GM12878 (cell line): ENCODE measurements at regions not wholly inside any gene's neighbourhood (a gene's known extent, or its start where the extent isn't known, plus 50 kb on each side); places are given as distances from the start of the nearest gene placed in this dataset.

Source experiments
- ATAC-seq: fragments of 200-7000 bp; cut with Tn5 transposase; 3 replicates; pipeline ENCODE4 v1.9.1; 2020; ENCODE audit warnings: mild to moderate bottlenecking, moderate library complexity
- BruUV-seq: library from RNA; stranded (reverse); fragments of 400-500 nt; replicated peaks from 2 replicates; lab custom pipeline; 2021; lab: Mats Ljungman, UMichigan
- CTCF ChIA-PET: fragments of 300-600 bp; sonication (Branson Sonifier 250); formaldehyde crosslinking; extraction: SDS; loops from one replicate; lab custom pipeline; 2021; ENCODE audit warnings: inconsistent platforms; lab: Yijun Ruan, JAX
- POLR2A ChIA-PET: fragments of 350-600 bp; formaldehyde crosslinking; extraction: SDS; loops from one replicate; lab custom pipeline; 2021; ENCODE audit warnings: inconsistent platforms; lab: Charles Lee
- RAD21 ChIA-PET: fragments of 300-600 bp; sonication (Branson Sonifier 250); formaldehyde crosslinking; loops from one replicate; lab custom pipeline; 2023; ENCODE audit warnings: antibody characterized with exemption; ENCODE audit not compliant: unreplicated experiment; lab: Charles Lee
- SMC1A ChIA-PET: fragments of 300-600 bp; sonication (Branson Sonifier 250); formaldehyde crosslinking; loops from one replicate; lab custom pipeline; 2023; ENCODE audit not compliant: unreplicated experiment, uncharacterized antibody; lab: Charles Lee
- DNase-seq: peaks from one replicate; pipeline ENCODE4 v3.0.0-alpha.2; 2011; ENCODE audit warnings: low read depth, low spot score
- FAIRE-seq: peaks from 3 replicates; lab custom pipeline; 2011; peaks lifted over from hg19 to GRCh38; lab: Jason Lieb, UNC
- H2AFZ ChIP-seq: 2 replicates; pipeline ENCODE4 v1.6.0; 2011; ENCODE audit warnings: low read depth, low read length, control low read depth; ENCODE audit not compliant: control insufficient read depth
- H3K27ac ChIP-seq: 2 replicates; pipeline ENCODE4 v1.5.1; 2011; ENCODE audit warnings: control low read depth; ENCODE audit not compliant: control insufficient read depth, insufficient read depth
- H3K27me3 ChIP-seq, 2 experiments: replicated peaks in 1 of 2; 2 replicates each; pipeline versions ENCODE4 v1.6.0 to v1.6.1; 2011; ENCODE audit warnings: low read length in 1 of 2; ENCODE audit not compliant: control insufficient read depth in 2 of 2, insufficient read depth in 2 of 2
- H3K36me3 ChIP-seq, 2 experiments: 2 replicates each; pipeline ENCODE4 v1.5.1; 2011; ENCODE audit warnings: low read length in 1 of 2; ENCODE audit not compliant: control insufficient read depth in 2 of 2, insufficient read depth in 2 of 2
- H3K4me1 ChIP-seq: 2 replicates; pipeline ENCODE4 v1.6.1; 2011; ENCODE audit warnings: mild to moderate bottlenecking, low read length, moderate library complexity, mixed read lengths; ENCODE audit not compliant: control insufficient read depth, insufficient read depth
- H3K4me2 ChIP-seq: 2 replicates; pipeline ENCODE4 v1.6.0; 2011; ENCODE audit warnings: control low read depth; ENCODE audit not compliant: control insufficient read depth, insufficient read depth
- H3K4me3 ChIP-seq: fragments of 200-600 bp; sonication (generic); 2 replicates; pipeline ENCODE4 v1.5.1; 2016
- H3K79me2 ChIP-seq: 2 replicates; pipeline ENCODE4 v1.6.0; 2011; ENCODE audit warnings: low read length; ENCODE audit not compliant: control insufficient read depth, insufficient read depth
- H3K9ac ChIP-seq: 2 replicates; pipeline ENCODE4 v1.8.0; 2011; ENCODE audit warnings: low read length, control low read depth, mixed read lengths; ENCODE audit not compliant: control insufficient read depth, insufficient read depth
- H3K9me3 ChIP-seq: replicated peaks from 3 replicates; pipeline ENCODE4 v1.5.1; 2011; ENCODE audit warnings: mild to moderate bottlenecking, low read length; ENCODE audit not compliant: control insufficient read depth, insufficient read depth
- H4K20me1 ChIP-seq: 2 replicates; pipeline ENCODE4 v1.6.0; 2011; ENCODE audit not compliant: control insufficient read depth, insufficient read depth
- CBFB ChIP-seq: IDR thresholded peaks from 2 replicates; pipeline ENCODE4 v1.6.1; 2016; ENCODE audit warnings: antibody characterized with exemption, low read depth
- E4F1 ChIP-seq: fragments of 450-650 bp; IDR thresholded peaks from 2 replicates; pipeline ENCODE4 v1.6.1; 2018; ENCODE audit warnings: borderline replicate concordance, mild to moderate bottlenecking; ENCODE audit not compliant: partially characterized antibody
- EP300 ChIP-seq, 2 experiments: fragments of 150-350 bp in 1 of 2; IDR thresholded peaks; 2 replicates each; pipeline ENCODE4 v1.6.1; 2011 to 2012; ENCODE audit warnings: low read depth in 2 of 2, low read length in 2 of 2, borderline replicate concordance in 1 of 2, improper control_type of control experiment in 1 of 2, inconsistent platforms in 1 of 2; ENCODE audit not compliant: control insufficient read depth in 1 of 2
- GABPA ChIP-seq: IDR thresholded peaks from 2 replicates; pipeline ENCODE4 v1.6.1; 2014; ENCODE audit warnings: antibody characterized with exemption, low read depth, mild to moderate bottlenecking, inconsistent platforms
- MLLT1 ChIP-seq: fragments of 450-650 bp; IDR thresholded peaks from 2 replicates; pipeline ENCODE4 v1.6.1; 2016; ENCODE audit warnings: mild to moderate bottlenecking
- NFIC ChIP-seq: IDR thresholded peaks from 2 replicates; pipeline ENCODE4 v1.6.1; 2012; ENCODE audit warnings: low read depth, mild to moderate bottlenecking, inconsistent platforms, low read length, moderate library complexity
- POLR2AphosphoS5 ChIP-seq: IDR thresholded peaks from 2 replicates; pipeline ENCODE4 v1.6.1; 2011; ENCODE audit warnings: mild to moderate bottlenecking, low read length, inconsistent platforms
- ZBED1 ChIP-seq: IDR thresholded peaks from 2 replicates; pipeline ENCODE4 v1.6.1; 2016; ENCODE audit warnings: borderline replicate concordance
- ZBTB33 ChIP-seq: fragments of 450-650 bp; IDR thresholded peaks from 2 replicates; pipeline ENCODE4 v1.6.1; 2017; ENCODE audit warnings: mild to moderate bottlenecking
- ZBTB4 ChIP-seq: fragments of 450-650 bp; formaldehyde crosslinking; IDR thresholded peaks from 2 replicates; pipeline ENCODE4 v1.4.0; 2022; ENCODE audit warnings: mild to moderate bottlenecking, moderate library complexity
- ZNF24 ChIP-seq: fragments of 450-650 bp; IDR thresholded peaks from 2 replicates; pipeline ENCODE4 v1.6.1; 2017; ENCODE audit warnings: antibody characterized with exemption, mild to moderate bottlenecking
- WGBS: methylation state at CpG from one replicate; pipeline ENCODE4 v1.1.6; 2016; ENCODE audit warnings: low lambda C conversion rate; ENCODE audit not compliant: insufficient replicate concordance, insufficient coverage; ENCODE audit errors: missing lambda C conversion rate; 5-methylcytosine and 5-hydroxymethylcytosine counted together
- in situ Hi-C: fragments of 300-500 bp; cut with MboI; formaldehyde crosslinking; loops from 9 replicates; pipeline ENCODE4 v1.14.3; 2018; ENCODE audit warnings: mixed read lengths
- intact Hi-C: fragments of 100-400 bp; cut with micrococcal nuclease; formaldehyde crosslinking; loops from one replicate; pipeline ENCODE4 v1.14.2; 2022; ENCODE audit not compliant: unreplicated experiment

GRCh38 chr4:11592276-11592675 lies 163.6 kb upstream of the HS3ST1 start:
- H3K27me3 ChIP-seq: no peaks in the 10 kb centered on the region
- ATAC-seq (no peak), FAIRE-seq (no peak)
- H3K36me3 ChIP-seq: no peaks in the 10 kb centered on the region
- WGBS: 10% methylated on average over 4 of the region's 4 CpGs
- no TSS peak for BruUV-seq
- no peak overlapping the region for H2AFZ ChIP-seq
- ChIA-PET RAD21 (no interaction called here), CTCF (interaction anchor here (1.4 kb wide), 1 partner anchor 21 kb away, joined by 3 read pairs; no protein-coding TSS in a partner anchor)
- no peak overlapping the region for H3K4me3 ChIP-seq
- H4K20me1 ChIP-seq: no peaks in the 10 kb centered on the region
- TF ChIP-seq MLLT1 (no peak), EP300 (IDR thresholded peaks at IDR 0.05; ENCODE audit: borderline replicate concordance in 1 of 2, control insufficient read depth in 1 of 2, low read depth in 2 of 2, low read length in 2 of 2) (no peak), ZNF24 (no peak), ZBTB33 (no peak), NFIC (no peak), POLR2AphosphoS5 (no peak), ZBTB4 (no peak), ZBED1 (no peak), CBFB (no peak), GABPA (no peak), E4F1 (no peak)
- TF ChIP-seq, all 136 proteins: peak for 0
- intact Hi-C loops (no loop called here), in situ Hi-C loops (no loop called here)
- ChIA-PET SMC1A (interaction anchor here (1.1 kb wide), 1 partner anchor 11 kb away, joined by 3 read pairs; no protein-coding TSS in a partner anchor), POLR2A (no interaction called here)
- H3K4me1 ChIP-seq: no peaks in the 10 kb centered on the region
- no peaks in the 10 kb centered on the region for H3K9me3 ChIP-seq
- no peaks in the 10 kb centered on the region for H3K79me2 ChIP-seq
- H3K9ac ChIP-seq: no peak overlapping the region
- no peak overlapping the region for H3K4me2 ChIP-seq
- no peak for DNase-seq
- H3K27ac ChIP-seq: no peak overlapping the region
